KMS-11 (cell line): ENCODE measurements at regions not wholly inside any gene's neighbourhood (a gene's known extent, or its start where the extent isn't known, plus 50 kb on each side); places are given as distances from the start of the nearest gene placed in this dataset.

Source experiments
- H2AFZ ChIP-seq: fragments of 200-600 bp; sonication (generic); 2 replicates; pipeline ENCODE4 v1.6.1; 2016; ENCODE audit warnings: antibody characterized with exemption, mixed run types, low read depth
- H3K27ac ChIP-seq: fragments of 200-600 bp; sonication (generic); 2 replicates; pipeline ENCODE4 v1.6.1; 2016; ENCODE audit warnings: mild to moderate bottlenecking, mixed run types
- H3K27me3 ChIP-seq: fragments of 200-600 bp; sonication (generic); 2 replicates; pipeline ENCODE4 v1.6.1; 2017; ENCODE audit warnings: mild to moderate bottlenecking, low read depth, mixed run types, moderate library complexity; ENCODE audit not compliant: insufficient read depth
- H3K36me3 ChIP-seq: fragments of 200-600 bp; sonication (generic); 2 replicates; pipeline ENCODE4 v1.6.1; 2017; ENCODE audit warnings: mild to moderate bottlenecking, mixed run types; ENCODE audit not compliant: insufficient read depth
- H3K4me1 ChIP-seq: fragments of 200-600 bp; sonication (generic); 2 replicates; pipeline ENCODE4 v1.6.1; 2016; ENCODE audit warnings: mild to moderate bottlenecking, low read depth, mixed run types; ENCODE audit not compliant: poor library complexity, severe bottlenecking
- H3K4me2 ChIP-seq: fragments of 200-600 bp; sonication (generic); 2 replicates; pipeline ENCODE4 v1.7.0; 2016; ENCODE audit warnings: mild to moderate bottlenecking, mixed run types
- H3K4me3 ChIP-seq: fragments of 200-600 bp; sonication (generic); IDR thresholded peaks from 2 replicates; pipeline ENCODE4 v1.6.1; 2017; ENCODE audit warnings: low read depth, low read length, mixed read lengths; ENCODE audit not compliant: insufficient read depth
- H3K79me2 ChIP-seq: fragments of 200-600 bp; sonication (generic); 2 replicates; pipeline ENCODE4 v1.6.1; 2016; ENCODE audit warnings: low read depth, mixed run types; ENCODE audit not compliant: insufficient read depth
- H3K9ac ChIP-seq: fragments of 200-600 bp; sonication (generic); 2 replicates; pipeline ENCODE4 v1.6.1; 2016; ENCODE audit warnings: mild to moderate bottlenecking, mixed run types
- H4K20me1 ChIP-seq: fragments of 200-600 bp; sonication (generic); 2 replicates; pipeline ENCODE4 v1.6.1; 2016; ENCODE audit warnings: mild to moderate bottlenecking, mixed run types; ENCODE audit not compliant: insufficient read depth
- TF ChIP-seq, protein P1 (sequence below): fragments of 200-600 bp; sonication (generic); conservative IDR thresholded peaks from 2 replicates; pipeline ENCODE4 v1.6.1; 2017; ENCODE audit warnings: low read depth, mild to moderate bottlenecking, antibody characterized with exemption, low read length, moderate library complexity, mixed read lengths

DNA sequence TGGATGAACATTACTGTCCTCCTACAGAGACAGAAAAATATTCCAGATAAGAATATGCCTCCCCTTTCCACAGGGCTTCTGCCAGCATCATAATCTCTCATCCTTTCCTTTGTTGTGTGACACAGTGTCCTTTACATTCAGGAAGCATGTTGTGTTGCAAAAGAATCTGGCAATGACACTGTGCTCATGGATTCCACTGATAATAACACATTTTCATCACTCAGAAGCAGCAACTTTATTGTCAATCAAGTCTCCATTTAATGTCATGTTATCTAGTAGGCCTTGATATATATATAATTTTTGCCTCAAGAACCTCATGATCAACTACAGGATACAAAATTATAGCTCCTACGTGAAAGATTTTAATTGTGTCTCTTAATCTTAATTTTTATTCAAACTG, 833.9 kb downstream of the FSTL5 start:
- Histone ChIP-seq H3K9ac (no peak overlapping the region), H3K27ac (no peak overlapping the region), H2AFZ (no peak overlapping the region), H3K4me2 (no peak overlapping the region), H3K4me1 (no peaks in the 10 kb centered on the region), H3K27me3 (no peaks in the 10 kb centered on the region; the same call in 1 of the 2 replicates), H4K20me1 (no peaks in the 10 kb centered on the region), H3K36me3 (no peaks in the 10 kb centered on the region), H3K79me2 (no peaks in the 10 kb centered on the region), H3K4me3 (no peak overlapping the region)
- TF ChIP-seq, protein P1, sequence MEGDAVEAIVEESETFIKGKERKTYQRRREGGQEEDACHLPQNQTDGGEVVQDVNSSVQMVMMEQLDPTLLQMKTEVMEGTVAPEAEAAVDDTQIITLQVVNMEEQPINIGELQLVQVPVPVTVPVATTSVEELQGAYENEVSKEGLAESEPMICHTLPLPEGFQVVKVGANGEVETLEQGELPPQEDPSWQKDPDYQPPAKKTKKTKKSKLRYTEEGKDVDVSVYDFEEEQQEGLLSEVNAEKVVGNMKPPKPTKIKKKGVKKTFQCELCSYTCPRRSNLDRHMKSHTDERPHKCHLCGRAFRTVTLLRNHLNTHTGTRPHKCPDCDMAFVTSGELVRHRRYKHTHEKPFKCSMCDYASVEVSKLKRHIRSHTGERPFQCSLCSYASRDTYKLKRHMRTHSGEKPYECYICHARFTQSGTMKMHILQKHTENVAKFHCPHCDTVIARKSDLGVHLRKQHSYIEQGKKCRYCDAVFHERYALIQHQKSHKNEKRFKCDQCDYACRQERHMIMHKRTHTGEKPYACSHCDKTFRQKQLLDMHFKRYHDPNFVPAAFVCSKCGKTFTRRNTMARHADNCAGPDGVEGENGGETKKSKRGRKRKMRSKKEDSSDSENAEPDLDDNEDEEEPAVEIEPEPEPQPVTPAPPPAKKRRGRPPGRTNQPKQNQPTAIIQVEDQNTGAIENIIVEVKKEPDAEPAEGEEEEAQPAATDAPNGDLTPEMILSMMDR: no peak

DNA sequence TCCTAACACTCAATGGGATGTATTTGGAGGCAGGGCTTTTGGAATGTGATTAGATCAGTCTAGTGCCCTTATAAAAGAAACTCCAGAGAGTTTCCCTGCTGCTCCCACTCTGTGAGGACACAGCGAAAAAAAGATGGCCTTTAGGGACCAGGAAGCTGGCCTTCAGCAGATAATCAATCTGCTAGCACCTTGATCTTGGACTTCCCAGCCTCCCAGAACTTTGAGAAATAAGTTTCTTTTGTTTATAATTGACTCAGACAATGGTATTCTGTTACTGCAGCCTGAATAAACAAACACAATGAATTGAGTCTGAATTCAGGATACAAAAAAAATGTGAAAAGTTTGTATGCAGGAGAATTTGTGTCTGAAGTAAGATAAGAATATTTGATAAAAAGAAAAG, 842.1 kb downstream of the FSTL5 start:
- no peak overlapping the region for H3K4me2 ChIP-seq
- no peak overlapping the region for H2AFZ ChIP-seq
- no peak overlapping the region for H3K27ac ChIP-seq
- H3K4me3 ChIP-seq: no peak overlapping the region
- H3K79me2 ChIP-seq: no peaks in the 10 kb centered on the region
- H3K36me3 ChIP-seq: no peaks in the 10 kb centered on the region; the same call in 1 of the 2 replicates
- no peaks in the 10 kb centered on the region for H3K27me3 ChIP-seq
- no peaks in the 10 kb centered on the region for H4K20me1 ChIP-seq
- TF ChIP-seq, protein P1: no peak
- H3K9ac ChIP-seq: no peak overlapping the region
- H3K4me1 ChIP-seq: no peaks in the 10 kb centered on the region

DNA sequence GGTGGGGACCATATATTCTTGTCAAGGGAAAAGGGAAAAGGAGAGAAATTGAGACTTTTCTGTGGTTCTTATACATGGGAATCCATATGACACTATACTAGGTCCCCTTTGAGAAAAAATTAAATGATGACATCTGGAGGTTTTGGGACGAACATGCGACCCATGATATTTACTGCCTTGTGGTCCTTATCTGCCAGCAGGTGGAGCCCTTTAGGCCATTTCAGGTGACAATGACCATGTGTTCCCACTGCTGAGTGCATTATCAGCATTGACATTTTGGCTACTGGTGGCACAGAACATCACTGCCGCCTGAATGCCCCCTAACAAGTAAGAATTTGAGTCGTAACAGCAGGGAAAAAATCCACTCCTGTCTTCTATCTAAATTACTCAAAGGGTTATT, 843.4 kb downstream of the FSTL5 start:
- no peak overlapping the region for H3K9ac ChIP-seq
- TF ChIP-seq, protein P1: peak; percentile 59
- no peak overlapping the region for H3K27ac ChIP-seq
- H4K20me1 ChIP-seq: no peaks in the 10 kb centered on the region
- H3K79me2 ChIP-seq: no peaks in the 10 kb centered on the region
- no peak overlapping the region for H3K4me2 ChIP-seq
- H3K4me1 ChIP-seq: no peaks in the 10 kb centered on the region
- H3K27me3 ChIP-seq: no peaks in the 10 kb centered on the region
- H2AFZ ChIP-seq: no peak overlapping the region
- no peak overlapping the region for H3K4me3 ChIP-seq
- no peaks in the 10 kb centered on the region; the same call in 1 of the 2 replicates for H3K36me3 ChIP-seq

DNA sequence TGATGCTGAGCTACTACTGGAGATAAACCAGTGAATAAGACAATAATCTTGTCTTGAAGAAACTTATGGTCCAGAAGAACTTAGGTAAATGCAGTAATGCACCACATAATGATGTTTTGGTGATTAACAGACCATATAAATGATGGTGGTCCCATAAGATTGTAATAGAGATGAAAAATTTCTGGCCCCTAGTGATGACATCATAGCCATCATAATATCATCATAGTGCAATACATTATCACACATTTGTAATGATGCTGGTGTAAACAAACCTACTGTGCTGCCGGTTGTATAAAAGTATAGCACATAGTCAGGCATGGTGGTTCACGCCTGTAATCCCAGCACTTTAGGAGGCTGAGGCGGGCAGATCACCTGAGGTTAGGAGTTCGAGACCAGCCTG, 846.8 kb downstream of the FSTL5 start:
- H3K9ac ChIP-seq: no peak overlapping the region
- no peaks in the 10 kb centered on the region for H3K36me3 ChIP-seq
- no peaks in the 10 kb centered on the region for H4K20me1 ChIP-seq
- H3K27ac ChIP-seq: no peak overlapping the region
- H3K4me2 ChIP-seq: no peak overlapping the region
- H3K4me3 ChIP-seq: no peak overlapping the region
- H3K4me1 ChIP-seq: no peaks in the 10 kb centered on the region
- H3K27me3 ChIP-seq: no peaks in the 10 kb centered on the region
- TF ChIP-seq, protein P1: no peak
- H3K79me2 ChIP-seq: no peaks in the 10 kb centered on the region
- H2AFZ ChIP-seq: no peak overlapping the region
